NCI-H128 (cell line): ENCODE measurements at regions not wholly inside any gene's neighbourhood (a gene's known extent, or its start where the extent isn't known, plus 50 kb on each side); places are given as distances from the start of the nearest gene placed in this dataset.

Experiments used
- DNase-seq: peaks from one replicate; lab custom pipeline; 2025; ENCODE audit not compliant: unreplicated experiment; lab: John Stamatoyannopoulos, UW

DNA sequence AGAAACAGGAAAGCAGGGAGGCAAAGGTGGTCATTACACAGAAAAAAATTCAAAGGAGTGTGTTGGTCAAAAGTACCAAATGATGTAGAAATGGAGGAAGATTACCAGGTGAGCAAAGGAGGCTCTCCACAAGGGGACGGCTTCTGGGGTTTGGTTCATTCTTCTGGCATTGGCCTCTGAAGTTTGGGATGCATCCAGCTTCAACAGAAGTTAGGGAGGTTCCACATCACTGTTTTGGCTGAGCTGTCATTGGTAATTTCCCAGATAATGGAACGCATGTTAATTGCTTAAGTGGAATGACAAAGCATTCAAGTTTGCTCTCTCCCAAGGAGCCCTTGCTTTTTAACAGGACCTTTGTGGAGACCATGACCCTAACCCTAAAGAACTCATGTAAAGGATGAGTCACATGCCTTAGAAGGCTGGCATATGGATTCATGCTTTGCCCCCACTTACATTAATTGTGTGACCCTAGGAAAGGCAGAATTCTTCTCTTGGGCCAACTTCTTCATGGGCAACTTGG is 398.6 kb downstream of the GPAM start:
- no peak for DNase-seq

DNA sequence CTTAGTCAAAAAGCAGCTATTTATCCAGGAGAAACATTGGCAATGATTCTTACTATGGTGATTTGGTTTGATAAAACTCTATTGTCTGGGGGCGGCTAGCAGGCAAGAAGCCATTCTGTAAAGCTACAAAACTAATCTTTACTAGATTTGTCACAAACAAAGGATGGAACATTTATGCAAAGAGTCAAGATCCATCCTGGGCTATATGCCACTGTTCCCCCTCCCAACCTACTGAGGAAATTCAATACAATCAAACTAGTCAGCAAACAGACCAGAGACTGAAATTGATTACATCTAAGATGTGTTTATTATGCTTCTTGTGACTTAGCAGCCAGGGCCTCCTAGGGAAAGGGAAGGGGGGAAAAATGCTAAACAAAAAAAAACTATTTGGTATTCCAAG is 397.6 kb downstream of the GPAM start:
- DNase-seq: no peak

DNA sequence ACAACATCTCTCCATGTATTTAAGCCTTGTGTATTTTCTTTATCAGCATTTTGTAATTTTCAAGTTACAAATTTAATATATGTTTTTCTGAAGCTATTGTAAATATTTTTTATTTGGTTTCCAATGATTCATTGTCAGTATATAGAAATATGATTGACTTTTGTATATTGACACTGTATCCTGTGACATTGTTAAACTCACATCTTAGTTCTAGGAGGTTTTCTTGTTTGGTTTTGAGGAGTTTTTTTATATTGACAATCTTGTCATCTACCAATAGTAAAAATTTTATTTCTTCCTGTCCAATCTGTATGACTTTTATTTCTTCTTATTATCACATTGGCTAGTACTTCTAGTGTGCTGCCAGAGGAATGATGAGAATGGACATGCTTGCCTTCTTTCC is 393.7 kb downstream of the GPAM start:
- no peak for DNase-seq

DNA sequence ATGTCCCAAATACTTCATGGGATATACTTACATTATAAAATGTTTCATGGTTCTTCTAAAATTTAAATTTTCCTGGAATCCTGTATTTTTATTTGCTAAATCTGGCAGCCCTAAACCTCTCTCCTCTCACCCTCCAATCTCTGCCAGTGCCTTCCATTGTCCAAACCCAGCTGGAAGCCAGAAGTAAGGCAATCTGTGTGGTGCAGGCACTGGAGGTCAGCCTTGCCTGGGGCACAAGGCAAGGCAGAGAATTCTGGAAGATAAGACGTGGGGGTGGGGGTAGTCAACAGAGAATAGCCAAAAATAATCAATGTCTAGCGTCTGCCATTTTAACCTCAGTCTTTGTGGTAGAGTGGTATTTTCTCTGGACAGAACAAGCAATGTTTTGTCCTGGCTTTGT is 381.7 kb downstream of the GPAM start:
- no peak for DNase-seq

DNA sequence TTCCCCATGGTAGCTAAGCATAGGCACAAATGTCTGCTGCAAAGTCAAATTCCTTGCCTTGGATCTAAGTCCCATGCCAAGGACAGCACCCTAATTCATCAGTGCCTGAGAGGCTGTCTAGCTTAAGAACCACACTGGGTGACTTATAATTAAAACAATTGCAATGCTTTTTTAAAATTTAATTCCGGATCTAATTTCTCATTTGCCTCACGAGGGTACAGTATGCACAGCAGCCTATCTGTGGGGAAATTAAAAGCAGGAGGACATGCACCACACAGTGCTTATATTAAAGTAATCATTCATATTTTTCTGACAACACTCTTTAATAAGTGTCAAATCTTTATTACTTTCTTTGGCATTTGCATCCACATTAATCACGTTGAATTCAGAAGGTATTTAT is 378.8 kb downstream of the GPAM start:
- no peak for DNase-seq

DNA sequence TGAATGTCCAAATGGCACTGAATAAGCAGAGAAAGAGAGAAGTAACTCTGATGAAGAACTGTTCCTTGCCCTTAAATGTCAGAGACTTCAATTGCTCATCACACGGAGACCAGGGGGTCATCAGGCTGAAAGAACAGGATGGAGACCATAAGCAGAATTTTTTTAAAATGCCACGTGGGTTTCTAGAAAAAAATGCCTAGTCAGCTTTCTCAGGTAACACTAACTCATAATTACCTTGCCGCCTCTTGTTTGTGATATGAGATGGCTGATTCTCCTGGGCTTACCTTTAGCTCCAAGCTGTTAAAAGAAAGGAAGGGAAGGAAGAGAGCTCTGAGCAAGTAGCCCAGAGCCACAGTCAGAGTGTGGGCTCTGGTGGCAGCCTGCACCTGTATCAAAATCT is 372.0 kb downstream of the GPAM start:
- no peak for DNase-seq

DNA sequence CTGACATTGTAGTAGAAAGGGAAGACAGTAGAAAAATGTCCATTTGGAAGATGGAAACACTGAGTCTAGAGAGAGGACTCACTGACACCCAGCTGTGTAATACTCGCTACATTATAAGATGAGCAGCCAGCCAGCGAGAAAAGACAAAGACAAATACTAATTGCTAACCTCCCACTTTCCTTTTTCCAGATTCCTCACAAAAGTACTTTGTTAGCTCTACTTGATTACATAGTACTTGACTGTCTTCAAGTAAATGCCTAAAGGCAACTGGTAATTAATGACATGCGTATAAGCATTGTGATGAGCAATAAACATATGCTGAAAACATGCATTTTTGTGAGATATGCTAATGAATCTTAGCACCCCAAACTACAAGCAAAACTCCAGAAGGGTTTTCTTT is 363.1 kb downstream of the GPAM start:
- no peak for DNase-seq

DNA sequence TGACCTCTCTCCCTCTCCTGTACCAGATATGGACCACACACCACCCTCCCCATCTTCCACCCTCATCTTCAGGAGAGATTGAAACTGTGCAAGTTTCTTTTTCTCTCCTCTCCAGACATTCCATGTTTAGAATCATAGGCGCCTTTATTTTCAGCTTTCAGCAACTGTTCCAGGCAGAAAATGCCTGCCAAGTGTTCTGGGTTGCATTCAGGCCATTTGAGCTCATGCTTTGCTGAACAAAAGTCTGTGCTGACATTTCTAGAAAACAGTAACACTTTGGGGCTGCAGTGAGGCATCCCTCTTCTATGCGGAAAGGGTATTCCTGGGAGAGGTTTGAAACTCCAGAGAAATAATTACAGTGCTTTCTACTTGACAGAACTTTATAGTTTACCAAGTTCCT is 361.7 kb downstream of the GPAM start:
- DNase-seq: no peak

DNA sequence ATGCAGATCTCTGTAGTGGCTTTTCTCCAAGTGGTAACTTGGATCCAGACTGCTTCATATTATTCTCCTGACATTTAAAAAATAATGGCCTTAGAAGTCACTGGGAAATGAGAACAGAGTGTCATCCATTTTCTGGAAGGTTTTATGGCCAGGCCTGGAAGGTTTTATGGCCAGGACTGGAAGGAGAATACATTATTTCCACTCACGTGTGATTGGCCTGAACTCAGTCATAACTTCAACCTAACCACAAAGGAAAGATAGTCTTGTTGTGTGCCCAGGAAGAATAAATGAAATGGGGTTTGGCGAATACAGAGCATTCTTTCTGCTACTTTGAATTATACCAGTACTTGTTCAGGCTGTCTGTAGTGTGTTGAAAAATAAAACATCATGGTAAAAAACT is 360.9 kb downstream of the GPAM start:
- no peak for DNase-seq

DNA sequence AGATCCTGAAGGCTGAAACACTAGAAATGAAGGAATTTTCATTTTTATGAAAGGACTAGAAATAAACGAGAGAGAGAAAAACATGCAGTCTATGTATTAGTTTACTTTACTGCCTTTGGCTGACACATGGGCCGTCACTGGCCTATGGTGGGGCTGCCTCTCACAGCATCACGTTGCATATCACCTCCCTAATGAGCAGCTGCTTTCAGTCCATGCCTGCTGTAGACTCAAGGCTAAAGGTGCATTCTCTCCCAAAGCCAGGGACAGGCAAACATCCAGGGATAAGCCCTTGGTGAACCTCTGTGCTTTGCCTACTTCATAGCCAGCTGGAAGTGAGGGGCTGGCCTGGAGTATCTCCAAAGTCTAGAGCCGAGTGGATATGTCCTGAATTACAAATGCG is 359.4 kb downstream of the GPAM start:
- DNase-seq: no peak

DNA sequence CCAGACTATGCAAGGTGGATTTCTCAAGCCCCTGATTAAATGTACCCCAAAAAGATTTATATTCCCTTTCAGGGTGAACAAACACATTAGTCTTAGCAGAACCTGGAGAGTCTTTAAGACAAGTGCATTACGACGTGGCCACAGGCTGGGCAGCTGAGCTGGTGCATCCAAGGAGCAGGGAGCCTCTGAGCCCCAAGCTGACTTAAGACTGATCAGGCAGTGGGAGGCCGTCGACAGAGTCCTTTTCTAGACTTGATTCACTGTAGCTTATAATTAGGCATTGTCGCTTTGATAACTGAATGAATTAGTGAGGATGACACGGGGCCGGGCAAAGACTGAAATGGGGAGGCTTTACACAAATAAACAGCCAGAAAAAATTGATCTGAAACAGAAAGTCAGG is 353.2 kb downstream of the GPAM start:
- DNase-seq: no peak

DNA sequence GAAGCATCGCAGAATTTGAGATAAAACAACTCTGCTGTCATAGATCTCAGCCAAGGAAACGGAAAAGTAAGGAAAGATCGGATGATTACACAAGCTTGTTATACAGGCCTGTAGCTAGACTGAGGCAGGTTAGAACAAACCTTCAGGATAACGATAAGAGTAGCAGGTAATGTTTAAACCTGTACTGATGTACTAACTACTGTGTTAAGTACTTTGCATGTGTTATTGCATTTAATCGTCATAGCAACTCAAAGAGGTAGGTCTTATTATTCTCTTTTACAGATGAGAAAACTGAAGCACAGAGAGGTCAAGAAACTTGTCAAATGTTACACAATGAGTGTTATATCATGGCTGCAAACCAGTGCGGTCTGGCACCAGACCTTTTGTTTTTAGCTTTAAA is 352.5 kb downstream of the GPAM start:
- DNase-seq: no peak

DNA sequence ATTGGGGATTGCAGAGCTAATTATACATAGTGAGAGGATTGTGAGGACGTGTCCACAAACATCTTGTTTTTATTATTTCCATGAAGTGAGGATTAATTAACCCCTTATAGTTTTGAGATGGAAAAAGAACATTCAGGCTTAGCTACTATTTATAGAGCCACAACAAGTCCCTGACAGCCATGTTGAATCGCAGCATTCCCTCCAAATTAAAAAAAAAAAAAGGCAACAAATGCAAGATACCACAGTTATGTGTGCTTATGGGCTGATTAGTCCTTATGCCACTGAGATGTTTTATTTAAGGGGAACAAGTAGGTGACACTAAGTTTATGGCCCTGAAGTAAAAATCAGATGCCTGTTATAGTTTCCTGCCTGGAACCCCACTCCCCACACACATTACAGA is 350.3 kb downstream of the GPAM start:
- DNase-seq: no peak

DNA sequence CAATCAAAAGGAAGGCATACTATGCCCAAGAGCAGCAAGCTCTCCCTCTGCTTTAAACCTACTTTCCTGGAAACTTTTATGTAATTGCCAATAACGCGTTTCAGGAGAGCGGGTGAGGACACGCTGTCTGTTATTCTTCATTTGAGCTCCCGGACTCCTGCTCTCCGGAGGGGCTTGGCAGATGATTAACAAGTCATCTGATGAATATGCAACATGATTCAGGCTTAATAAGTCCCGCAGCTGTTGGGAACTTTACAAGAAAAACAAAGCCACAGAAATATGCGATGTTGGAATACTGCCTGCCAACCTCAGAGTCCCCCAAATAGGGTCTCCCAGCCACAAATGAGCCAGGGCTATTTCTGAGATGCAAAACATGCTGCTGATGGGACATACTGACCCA is 348.0 kb downstream of the GPAM start:
- no peak for DNase-seq

DNA sequence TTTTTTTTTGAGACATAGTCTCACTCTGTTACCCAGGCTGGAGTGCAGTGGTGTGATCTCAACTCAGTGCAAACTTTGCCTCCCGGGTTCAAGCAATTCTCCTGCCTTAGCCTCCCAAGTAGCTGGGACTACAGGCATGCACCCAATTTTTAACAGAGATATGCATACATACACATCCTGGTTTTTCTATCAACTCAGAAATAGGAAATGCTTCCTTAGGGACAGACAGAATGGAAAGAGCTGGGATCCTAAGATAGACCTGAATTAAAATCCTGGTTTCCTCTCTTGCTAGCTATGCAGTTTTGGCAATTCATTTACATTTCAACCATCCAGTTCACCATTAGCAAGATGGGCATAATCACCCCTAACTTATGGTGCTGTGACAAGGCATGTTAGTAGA is 347.5 kb downstream of the GPAM start:
- DNase-seq: no peak

DNA sequence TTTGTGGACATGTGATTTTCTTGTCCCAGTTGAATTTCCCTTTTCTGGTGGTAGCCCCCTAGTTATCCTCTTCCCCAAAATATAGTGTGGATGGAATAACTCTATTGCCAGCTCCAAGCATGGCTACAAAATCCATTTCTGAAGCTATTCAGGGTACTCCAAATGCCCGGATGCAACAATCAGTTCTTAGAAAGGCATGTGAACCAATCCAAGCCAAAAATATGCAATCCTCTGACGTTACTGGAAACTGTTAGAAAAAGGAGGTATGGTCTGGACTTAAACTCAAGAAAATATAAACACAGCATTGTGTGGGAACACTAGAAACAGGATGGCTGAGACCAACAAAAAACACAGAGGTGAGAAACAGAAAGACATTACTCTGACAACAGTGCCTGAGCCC is 347.0 kb downstream of the GPAM start:
- no peak for DNase-seq

DNA sequence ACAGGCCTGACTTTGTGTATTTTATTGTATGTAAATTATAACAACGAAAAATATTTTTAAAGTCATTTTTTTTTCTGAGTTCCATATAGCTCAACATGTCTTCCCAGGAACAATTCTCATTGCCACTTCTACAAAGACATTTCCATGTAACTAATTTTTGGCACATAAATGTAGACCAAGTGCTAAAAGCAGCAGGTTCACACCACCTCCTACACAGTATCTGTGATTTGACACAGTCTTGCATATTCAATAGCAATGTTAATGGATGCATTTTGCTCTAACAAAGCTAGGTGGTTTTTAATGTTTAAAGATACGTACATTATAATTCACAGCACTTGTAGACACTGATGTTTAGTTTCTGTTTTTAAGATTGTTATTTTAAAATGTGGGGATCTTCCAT is 346.5 kb downstream of the GPAM start:
- no peak for DNase-seq

DNA sequence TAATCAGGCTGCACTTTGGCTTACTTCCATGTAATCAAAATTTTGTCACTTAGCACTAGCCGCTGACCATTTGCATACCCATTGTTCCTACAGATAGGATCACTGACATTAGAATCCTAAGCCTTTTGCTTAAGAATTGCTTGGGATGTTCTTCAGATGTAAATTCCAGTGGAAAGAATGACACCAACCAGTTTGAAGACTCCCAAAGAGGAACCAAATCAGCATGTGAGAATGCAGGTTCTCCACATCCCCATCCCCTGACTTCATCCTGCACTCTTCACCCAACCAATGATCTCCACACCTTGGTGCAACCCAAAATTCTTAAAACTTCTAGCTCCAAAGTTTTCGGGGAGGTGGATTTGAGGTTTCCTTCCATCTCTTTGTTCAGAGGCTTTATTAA is 345.6 kb downstream of the GPAM start:
- no peak for DNase-seq

DNA sequence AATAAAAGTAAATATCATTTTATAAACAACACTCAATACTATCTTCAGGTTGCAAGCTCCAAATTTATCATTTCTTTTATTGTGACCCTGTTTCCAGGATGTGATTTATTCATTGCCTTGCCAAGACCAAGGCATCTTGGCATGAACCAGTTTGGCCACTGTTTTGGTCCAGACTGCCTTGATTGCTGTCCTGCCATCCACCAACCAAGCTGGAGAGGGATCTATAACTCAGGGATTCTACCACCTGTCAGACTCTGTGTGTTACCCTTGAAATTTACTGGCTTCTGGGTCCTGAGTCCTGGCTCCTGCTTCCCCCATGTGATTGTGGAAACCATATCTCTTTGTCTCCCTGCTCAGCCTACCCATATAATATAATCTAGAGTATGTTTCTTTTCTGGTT is 343.0 kb downstream of the GPAM start:
- no peak for DNase-seq

DNA sequence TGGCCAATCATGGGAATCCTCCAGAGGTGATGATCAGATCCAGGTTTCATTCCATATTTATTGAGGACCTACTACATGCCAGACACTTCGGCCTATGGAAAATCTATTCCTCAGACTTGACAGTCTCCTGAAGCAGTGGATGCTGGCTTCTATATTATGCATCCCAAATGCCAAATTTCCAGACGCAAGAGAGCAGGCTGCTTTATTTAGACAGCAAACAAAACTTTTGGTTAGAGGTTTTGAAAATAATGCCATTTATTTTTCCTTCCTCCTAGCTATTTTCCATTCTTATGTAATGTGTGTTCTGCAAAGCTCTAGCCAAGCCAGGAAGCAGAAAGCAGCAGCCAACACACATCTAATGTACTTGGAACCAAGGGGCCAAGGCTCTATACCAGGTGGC is 330.8 kb downstream of the GPAM start:
- DNase-seq: no peak

DNA sequence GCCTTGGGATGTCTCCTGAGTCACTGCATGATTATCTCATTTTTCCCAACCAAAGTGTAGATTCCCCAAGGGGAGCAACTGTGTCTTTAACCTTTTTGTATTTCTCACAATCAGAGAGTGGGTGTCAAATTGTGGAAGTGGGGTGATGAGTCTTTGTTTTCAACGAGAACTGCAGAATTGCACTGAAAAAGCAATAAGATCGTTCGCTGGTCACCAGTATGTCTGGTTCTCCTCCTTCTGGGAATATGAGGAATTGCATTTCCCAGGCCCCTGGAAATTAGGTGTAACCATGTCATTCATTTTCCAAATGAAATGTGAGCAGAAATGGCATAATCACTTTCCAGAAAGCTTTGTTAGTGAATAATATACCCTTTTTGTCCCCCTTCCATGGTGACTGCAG is 326.9 kb downstream of the GPAM start:
- no peak for DNase-seq

DNA sequence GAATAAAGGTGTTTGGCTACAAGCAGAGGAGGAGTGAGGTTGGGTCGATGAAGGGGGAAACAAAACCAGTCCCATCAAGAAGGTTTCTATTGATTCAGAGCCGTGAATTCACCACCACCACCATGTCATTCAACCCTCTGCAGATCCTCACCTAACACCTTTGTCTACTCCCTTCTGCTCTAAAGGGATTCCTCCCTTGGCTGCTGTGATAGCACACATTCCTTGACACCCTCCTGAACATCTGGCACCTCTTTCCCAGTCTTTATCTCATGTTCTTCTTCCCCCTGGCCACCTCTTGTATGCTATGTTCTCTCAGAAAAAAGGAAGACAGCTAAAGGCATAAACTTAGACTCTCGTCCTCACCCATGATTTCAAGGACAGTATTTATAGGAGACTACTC is 318.0 kb downstream of the GPAM start:
- no peak for DNase-seq

DNA sequence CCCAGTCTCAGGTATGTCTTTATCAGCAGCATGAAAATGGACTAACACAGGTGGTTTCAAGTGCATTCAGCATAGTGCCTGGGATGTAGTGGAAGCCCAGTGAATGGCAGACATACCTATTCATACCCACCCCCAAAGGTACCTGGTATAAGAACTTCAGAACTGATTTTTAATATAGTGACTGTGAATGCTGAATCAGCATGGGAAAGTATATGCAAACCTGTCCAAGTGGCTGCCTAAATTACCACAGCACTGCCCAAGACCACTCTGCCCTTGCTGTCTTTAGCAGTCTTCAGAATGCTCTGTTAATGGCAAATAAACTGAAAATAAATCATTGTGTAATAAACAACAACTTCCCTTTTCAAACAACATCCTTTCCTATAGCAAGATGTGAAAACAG is 312.1 kb downstream of the GPAM start:
- no peak for DNase-seq

DNA sequence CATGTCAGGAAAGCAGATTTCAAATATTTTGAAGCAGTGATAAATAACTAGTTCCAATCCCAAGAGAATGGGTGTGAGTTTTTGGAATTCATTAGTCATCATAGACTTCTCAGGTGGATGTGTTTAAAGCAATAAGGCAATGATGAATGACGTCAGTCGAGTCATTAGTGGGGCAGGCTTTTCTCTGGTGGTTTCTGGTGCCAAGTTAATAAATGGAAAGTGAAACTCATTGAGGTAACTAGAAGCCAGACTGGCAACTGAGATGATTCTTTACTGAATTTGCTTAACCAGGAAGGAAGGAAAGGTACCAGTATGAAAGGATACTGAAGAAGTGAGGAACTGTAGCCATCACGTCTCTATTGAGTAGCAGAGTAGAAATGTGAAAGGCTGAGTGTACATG is 311.0 kb downstream of the GPAM start:
- no peak for DNase-seq
